RWPE1 (cell line): ENCODE measurements at regions not wholly inside any gene's neighbourhood (a gene's known extent, or its start where the extent isn't known, plus 50 kb on each side); places are given as distances from the start of the nearest gene placed in this dataset.

Experiments used
- CTCF ChIA-PET: fragments of 350-600 bp; sonication (Branson Sonifier 250); formaldehyde crosslinking; extraction: SDS; loops from one replicate; lab custom pipeline; 2021; lab: Yijun Ruan, JAX
- POLR2A ChIA-PET: fragments of 400-600 bp; formaldehyde crosslinking; extraction: SDS; loops from one replicate; lab custom pipeline; 2020; ENCODE audit warnings: antibody characterized with exemption; ENCODE audit not compliant: low non-redundant PET; lab: Yijun Ruan, JAX
- DNase-seq: peaks from one replicate; pipeline ENCODE4 v3.0.0; 2012; ENCODE audit warnings: low spot score
- H3K27ac ChIP-seq: fragments of 450-650 bp; 2 replicates; pipeline ENCODE4 v1.5.1; 2017
- TF ChIP-seq, protein P1 (sequence below): fragments of 450-650 bp; conservative IDR thresholded peaks from 2 replicates; pipeline ENCODE4 v1.5.1; 2017; ENCODE audit warnings: low read depth, mild to moderate bottlenecking

GRCh38 chr5:2006193-2006970 lies 123.7 kb upstream of the IRX4 start:
- H3K27ac ChIP-seq, result peak overlapping the region; percentile 86
- ChIA-PET POLR2A (no interaction called here), CTCF (interaction anchor here (0.6 kb wide), 1 partner anchor 120 kb away, joined by 4 read pairs; no protein-coding TSS in a partner anchor)
- TF ChIP-seq, protein P1, sequence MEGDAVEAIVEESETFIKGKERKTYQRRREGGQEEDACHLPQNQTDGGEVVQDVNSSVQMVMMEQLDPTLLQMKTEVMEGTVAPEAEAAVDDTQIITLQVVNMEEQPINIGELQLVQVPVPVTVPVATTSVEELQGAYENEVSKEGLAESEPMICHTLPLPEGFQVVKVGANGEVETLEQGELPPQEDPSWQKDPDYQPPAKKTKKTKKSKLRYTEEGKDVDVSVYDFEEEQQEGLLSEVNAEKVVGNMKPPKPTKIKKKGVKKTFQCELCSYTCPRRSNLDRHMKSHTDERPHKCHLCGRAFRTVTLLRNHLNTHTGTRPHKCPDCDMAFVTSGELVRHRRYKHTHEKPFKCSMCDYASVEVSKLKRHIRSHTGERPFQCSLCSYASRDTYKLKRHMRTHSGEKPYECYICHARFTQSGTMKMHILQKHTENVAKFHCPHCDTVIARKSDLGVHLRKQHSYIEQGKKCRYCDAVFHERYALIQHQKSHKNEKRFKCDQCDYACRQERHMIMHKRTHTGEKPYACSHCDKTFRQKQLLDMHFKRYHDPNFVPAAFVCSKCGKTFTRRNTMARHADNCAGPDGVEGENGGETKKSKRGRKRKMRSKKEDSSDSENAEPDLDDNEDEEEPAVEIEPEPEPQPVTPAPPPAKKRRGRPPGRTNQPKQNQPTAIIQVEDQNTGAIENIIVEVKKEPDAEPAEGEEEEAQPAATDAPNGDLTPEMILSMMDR, result no peak
- no peak for DNase-seq

- peak overlapping the region; percentile 86 for H3K27ac ChIP-seq
- POLR2A ChIA-PET, result no interaction called here
- TF ChIP-seq, protein P1, result no peak
- no peak for DNase-seq
- CTCF ChIA-PET, result no interaction called here
Measured at GRCh38 chr5:2005101-2006041, 122.6 kb upstream of the IRX4 start.

GRCh38 chr5:2003690-2004365 lies 121.1 kb upstream of the IRX4 start:
- ChIA-PET POLR2A (no interaction called here), CTCF (no interaction called here)
- no peak for DNase-seq

GRCh38 chr5:2003206-2003605 lies 120.5 kb upstream of the IRX4 start:
- TF ChIP-seq, protein P1, result no peak
- no peak overlapping the region for H3K27ac ChIP-seq
- no peak for DNase-seq
- ChIA-PET CTCF (no interaction called here), POLR2A (no interaction called here)

More at GRCh38 chr5:2003690-2004365, 121.1 kb upstream of the IRX4 start:
- no peak overlapping the region for H3K27ac ChIP-seq
- TF ChIP-seq, protein P1, result no peak

GRCh38 chr5:2001300-2001699 lies 118.6 kb upstream of the IRX4 start:
- POLR2A ChIA-PET, result no interaction called here
- CTCF ChIA-PET, result no interaction called here
- DNase-seq, result no peak
- no peak overlapping the region for H3K27ac ChIP-seq
- TF ChIP-seq, protein P1, result no peak

DNA sequence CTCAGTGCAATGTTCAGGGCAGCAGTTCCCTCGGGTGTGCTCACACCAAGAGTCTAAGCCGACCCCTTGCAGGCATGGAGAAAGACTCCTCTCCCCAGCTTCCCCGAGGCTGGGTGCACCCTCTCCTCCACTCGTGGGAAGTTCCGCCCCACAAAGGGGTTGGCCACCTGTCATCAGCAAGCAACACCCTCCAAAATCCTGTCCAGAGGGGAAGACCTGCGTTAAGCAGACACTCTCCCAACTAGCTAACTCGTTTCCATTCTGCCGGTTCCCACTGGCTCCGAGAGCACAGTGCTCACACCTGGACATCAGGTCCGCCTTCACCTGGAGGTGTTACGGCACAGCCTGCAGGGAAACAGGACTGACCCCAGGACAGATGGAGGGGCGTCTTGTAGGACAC lies 117.9 kb upstream of the IRX4 start:
- TF ChIP-seq, protein P1, result no peak
- CTCF ChIA-PET, result no interaction called here
- H3K27ac ChIP-seq, result no peak overlapping the region
- DNase-seq, result no peak
- POLR2A ChIA-PET, result no interaction called here
